GM13977 (cell line): ENCODE measurements at regions not wholly inside any gene's neighbourhood (a gene's known extent, or its start where the extent isn't known, plus 50 kb on each side); places are given as distances from the start of the nearest gene placed in this dataset.
A peak's percentile ranks its signal among the peaks of the same experiment; 100 is the strongest.
"Not testable (repeated sequence)": the region's sequence is repeated elsewhere in the genome, so short reads cannot be mapped to it uniquely, and the experiment has no call there.

Experiments
- DNase-seq: peaks from one replicate; pipeline ENCODE4 v3.0.0; 2012; ENCODE audit warnings: low spot score
- in situ Hi-C: fragments of 300-500 bp; cut with MboI; formaldehyde crosslinking; loops from one replicate; pipeline ENCODE4 v1.12.0; 2022; ENCODE audit warnings: low sequenced_read_pairs, low pct_unique_long_range_greater_than_20kb, mixed read lengths, inconsistent platforms; ENCODE audit not compliant: unreplicated experiment
- TF ChIP-seq, protein P1 (sequence below): IDR thresholded peaks from 2 replicates; pipeline ENCODE4 v1.5.1; 2012; ENCODE audit warnings: mild to moderate bottlenecking, control low read depth; ENCODE audit not compliant: insufficient read depth; ENCODE audit errors: extremely low read depth, missing control alignments

DNA sequence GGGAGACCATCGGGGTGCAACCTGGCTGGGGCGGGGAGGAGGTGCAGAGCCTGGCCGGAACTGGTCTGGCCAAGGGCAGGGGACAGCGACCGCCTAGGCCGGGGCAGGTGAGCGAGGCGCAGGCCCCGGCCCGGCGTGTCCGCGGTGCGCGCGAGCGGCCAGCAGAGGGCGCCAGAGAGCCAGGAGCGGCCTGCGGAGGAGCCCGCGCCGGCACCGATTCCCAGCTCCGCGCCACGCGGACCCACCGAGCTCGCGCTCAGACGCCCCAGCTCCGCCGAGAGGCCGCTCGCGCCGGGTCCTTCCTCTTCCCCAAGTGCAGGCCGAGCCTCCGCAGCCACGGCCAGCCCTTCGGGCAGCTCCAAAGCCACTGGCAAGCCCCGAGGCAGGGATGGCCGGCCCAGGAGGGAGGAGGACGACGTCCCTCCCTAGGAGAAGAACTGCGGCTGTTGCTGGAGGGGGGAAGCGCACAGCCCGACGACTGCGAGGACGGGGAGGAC is 128.9 kb upstream of the HMX1 start:
- TF ChIP-seq, protein P1, sequence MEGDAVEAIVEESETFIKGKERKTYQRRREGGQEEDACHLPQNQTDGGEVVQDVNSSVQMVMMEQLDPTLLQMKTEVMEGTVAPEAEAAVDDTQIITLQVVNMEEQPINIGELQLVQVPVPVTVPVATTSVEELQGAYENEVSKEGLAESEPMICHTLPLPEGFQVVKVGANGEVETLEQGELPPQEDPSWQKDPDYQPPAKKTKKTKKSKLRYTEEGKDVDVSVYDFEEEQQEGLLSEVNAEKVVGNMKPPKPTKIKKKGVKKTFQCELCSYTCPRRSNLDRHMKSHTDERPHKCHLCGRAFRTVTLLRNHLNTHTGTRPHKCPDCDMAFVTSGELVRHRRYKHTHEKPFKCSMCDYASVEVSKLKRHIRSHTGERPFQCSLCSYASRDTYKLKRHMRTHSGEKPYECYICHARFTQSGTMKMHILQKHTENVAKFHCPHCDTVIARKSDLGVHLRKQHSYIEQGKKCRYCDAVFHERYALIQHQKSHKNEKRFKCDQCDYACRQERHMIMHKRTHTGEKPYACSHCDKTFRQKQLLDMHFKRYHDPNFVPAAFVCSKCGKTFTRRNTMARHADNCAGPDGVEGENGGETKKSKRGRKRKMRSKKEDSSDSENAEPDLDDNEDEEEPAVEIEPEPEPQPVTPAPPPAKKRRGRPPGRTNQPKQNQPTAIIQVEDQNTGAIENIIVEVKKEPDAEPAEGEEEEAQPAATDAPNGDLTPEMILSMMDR, result peak; percentile 65
- in situ Hi-C loops, result not testable (repeated sequence)
- DNase-seq, result peak; percentile 54

GRCh38 chr4:8992981-8993380 is 121.3 kb upstream of the HMX1 start:
- DNase-seq, in situ Hi-C loops: not testable (repeated sequence)

- DNase-seq, in situ Hi-C loops: not testable (repeated sequence)
These were observed 119.8 kb upstream of the HMX1 start for GRCh38 chr4:8991449-8991848.

- in situ Hi-C loops, DNase-seq: not testable (repeated sequence)
These were observed 118.7 kb upstream of the HMX1 start for GRCh38 chr4:8990341-8990740.

DNA sequence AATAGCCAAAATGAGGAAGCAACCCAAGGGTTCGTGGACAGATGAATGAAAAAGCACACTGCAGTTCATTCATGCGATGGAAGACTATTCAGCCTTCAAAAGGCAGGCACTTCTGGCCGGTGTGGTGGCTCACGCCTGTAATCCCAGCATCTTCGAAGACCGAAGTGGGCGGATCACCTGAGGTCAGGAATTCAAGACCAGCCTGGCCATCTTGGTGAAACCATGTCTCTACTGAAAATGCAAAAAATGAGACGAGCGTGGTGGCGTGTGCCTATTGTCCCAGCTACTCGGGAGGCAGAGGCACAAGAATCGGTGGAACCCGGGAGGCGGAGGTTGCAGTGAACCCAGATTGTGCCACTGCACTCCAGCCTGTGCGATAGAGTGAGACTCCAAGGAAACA is 114.1 kb upstream of the HMX1 start:
- in situ Hi-C loops, DNase-seq: not testable (repeated sequence)

DNA sequence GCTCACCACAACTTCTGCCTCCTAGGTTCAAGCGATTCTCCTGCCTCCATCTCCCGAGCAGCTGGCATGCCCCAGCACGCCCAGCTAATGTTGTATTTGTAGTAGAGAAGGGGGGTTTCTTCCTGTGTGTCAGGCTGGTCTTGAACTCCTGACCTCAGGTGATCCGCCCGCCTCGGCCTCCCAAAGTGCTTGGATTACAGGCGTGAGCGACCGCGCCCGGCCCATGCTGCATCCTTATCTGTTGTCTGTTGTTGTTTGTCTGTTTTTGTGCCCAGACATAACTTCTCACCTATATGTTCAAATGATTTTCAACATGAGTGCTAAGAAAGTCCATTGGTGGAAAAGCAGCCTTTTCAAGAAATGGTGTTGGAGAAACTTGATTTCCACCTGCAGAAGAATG is 113.0 kb upstream of the HMX1 start:
- in situ Hi-C loops, DNase-seq: not testable (repeated sequence)

DNA sequence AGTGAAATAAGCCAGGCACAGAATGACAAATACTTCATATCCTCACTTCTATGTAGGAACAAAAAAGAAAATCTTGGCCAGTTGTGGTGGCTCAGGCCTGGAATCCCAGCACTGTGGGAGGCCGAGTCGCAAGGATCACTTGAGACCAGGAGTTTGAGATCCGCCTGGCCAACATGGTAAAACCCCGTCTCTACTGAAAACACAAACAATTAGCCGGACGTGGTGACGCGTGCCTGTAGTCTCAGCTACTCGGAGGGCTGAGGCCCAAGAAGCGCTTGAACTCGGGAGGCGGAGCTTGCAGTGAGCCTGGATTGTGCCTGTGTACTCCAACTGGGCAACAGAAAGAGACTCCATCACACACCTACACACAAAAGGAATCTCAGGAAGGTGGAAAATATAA is 112.3 kb upstream of the HMX1 start:
- in situ Hi-C loops, DNase-seq: not testable (repeated sequence)

- in situ Hi-C loops, DNase-seq: not testable (repeated sequence)
These were observed 105.0 kb upstream of the HMX1 start for GRCh38 chr4:8976466-8977128.

DNA sequence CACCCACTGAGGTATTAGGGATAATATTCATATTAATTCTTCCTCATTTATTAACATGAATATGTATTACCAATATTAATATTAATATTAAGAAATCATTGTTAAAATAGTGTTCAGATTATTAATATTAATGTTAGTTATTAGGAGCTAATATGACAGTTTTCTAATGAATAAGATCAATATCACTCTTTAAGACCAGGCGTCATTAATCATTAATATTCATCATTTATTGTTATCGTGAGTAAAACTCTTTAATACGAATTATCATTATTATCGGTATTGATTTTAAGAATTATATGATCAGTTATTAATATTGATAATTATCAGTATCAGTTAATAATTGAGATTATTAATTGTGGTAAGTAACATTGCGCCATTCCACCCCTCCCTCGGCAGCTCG is 101.0 kb upstream of the HMX1 start:
- DNase-seq, in situ Hi-C loops: not testable (repeated sequence)

GRCh38 chr4:8965896-8966295 is 94.3 kb upstream of the HMX1 start:
- DNase-seq, in situ Hi-C loops: not testable (repeated sequence)

GRCh38 chr4:8964201-8964788 is 92.7 kb upstream of the HMX1 start:
- DNase-seq, in situ Hi-C loops: not testable (repeated sequence)

- in situ Hi-C loops, DNase-seq: not testable (repeated sequence)
These were observed 91.9 kb upstream of the HMX1 start for GRCh38 chr4:8963533-8963932.

DNA sequence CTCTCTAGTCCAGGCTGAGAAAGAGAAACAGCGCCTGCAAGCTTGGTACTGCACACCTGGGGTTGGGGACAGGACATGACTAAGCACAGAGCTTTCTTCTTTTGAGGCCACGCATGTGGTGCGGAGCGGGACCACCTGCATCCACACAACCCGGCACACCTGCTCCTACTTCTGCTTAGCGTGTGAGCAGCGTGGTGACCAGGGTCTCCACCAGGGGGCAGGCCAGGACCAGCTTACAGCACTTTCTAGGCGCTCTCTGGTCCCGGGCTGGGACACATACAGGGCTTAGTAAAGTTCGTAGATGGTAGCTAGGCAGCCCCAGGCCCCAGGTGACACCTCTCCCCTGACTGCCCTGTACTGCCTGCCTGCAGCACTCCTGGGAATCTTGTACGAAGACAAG is 89.7 kb upstream of the HMX1 start:
- TF ChIP-seq, protein P1, result peak; percentile 21
- DNase-seq, in situ Hi-C loops: not testable (repeated sequence)

- DNase-seq, in situ Hi-C loops: not testable (repeated sequence)
These were observed 87.8 kb upstream of the HMX1 start for GRCh38 chr4:8959471-8959870.

DNA sequence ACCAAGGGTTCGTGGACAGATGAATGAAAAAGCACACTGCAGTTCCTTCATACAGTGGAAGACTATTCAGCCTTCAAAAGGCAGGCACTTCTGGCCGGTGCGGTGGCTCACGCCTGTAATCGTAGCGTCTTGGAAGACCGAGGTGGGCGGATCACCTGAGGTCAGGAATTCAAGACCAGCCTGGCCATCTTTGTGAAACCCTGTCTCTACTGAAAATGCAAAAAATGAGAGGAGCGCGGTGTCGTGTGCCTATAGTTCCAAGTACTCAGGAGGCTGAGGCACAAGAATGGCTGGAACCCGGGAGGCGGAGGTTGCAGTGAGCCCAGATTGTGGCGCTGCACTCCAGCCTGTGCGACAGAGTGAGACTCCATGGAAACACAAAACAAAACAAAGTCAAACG is 82.4 kb upstream of the HMX1 start:
- in situ Hi-C loops, DNase-seq: not testable (repeated sequence)

- in situ Hi-C loops, DNase-seq: not testable (repeated sequence)
These were observed 81.2 kb upstream of the HMX1 start for GRCh38 chr4:8952791-8953190.
